Left renal pelvis (tissue), 4 donors: ENCODE measurements at regions not wholly inside any gene's neighbourhood (a gene's known extent, or its start where the extent isn't known, plus 50 kb on each side); places are given as distances from the start of the nearest gene placed in this dataset.
"Not testable (repeated sequence)": the region's sequence is repeated elsewhere in the genome, so short reads cannot be mapped to it uniquely, and the experiment has no call there.

ENCODE experiments used
- DNase-seq, 4 donors: peaks; one replicate each; pipeline ENCODE4 v3.0.0-alpha.2; 2013; ENCODE audit warnings: low read depth in 4 of 4, low spot score in 3 of 4

DNA sequence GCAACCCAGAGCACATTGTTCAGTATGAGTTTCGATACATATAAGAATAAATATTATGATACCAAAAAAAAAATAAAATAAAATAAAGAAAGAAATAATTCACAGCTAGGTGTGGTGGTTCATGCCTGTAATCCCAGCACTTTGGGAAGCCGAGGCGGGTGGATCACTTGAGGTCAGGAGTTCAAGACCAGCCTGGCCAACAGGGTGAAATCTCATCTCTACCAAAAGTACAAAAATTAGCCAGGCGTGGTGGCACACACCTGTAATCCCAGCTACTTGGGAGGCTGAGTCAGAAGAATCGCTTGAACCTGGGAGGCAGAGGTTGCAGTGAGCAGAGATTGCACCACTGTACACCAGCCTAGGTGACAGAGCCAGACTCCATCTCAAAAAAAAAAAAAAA is 258.9 kb downstream of the MYCN start:
- not testable (repeated sequence) for DNase-seq

DNA sequence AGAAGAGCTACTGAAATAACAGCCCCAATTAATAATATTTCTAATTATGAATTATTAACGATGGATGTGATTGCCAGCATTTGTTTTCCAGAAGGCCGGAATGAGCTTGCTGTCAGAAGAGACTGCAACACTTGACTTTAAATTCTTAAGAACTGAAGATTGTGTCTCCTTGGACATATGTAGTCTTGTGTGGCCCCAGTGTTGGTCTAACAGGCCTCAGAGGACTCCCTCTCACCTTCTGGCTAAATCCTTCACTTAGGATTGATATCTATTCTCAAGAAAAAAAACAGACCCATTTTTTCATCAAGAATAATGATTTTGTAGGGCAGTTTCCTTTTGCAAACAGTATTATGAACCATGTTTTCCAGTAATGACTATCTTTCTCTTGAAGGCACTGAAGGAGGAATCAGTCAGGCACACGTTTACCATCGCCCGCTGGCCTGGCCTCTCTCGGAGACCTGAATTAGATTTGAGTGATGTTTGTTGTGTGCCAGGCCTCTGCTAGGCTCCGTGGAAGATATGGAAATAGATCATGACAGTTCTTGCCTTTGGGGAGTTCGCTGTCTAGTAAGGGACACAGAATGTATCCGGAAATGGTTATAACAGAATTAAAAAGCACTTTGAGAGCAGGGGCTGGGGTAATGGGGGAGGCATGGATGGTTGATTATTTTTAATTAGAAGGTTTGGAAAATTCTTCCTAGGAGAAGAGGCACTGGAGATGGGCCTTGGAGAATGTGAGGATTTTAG is 258.0 kb downstream of the MYCN start:
- DNase-seq = no peak

DNA sequence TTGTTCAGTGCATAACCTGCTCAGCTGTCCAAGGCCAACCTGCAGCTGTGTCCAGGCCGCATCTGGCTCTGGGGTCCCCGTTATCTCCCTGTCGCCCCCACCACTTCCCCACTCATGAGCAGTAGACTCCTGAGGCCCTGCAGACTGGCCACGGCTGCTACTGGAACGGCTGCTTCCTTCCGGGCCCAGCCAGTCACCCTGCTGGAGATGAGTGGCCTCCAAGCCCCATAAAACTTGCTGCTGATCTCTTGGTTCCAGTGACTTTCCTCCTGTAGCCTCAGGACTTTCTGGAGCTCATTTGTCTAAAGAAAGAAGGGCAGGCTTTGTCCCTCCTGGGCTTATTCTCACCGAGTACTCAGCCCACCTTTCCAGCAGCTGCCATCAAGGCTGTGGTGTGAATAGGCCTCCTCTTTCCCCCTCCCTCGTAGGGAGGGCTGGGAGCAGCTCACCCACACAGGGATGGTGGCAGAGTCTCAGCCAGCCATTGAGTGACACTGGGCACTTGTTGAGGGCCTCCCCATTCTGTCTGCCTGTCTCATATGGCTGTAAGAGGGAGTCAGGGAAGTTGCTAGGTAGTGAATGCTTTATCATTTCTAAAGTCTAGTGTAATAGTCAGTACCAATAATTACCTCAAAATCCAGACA is 257.3 kb downstream of the MYCN start:
- no peak for DNase-seq

DNA sequence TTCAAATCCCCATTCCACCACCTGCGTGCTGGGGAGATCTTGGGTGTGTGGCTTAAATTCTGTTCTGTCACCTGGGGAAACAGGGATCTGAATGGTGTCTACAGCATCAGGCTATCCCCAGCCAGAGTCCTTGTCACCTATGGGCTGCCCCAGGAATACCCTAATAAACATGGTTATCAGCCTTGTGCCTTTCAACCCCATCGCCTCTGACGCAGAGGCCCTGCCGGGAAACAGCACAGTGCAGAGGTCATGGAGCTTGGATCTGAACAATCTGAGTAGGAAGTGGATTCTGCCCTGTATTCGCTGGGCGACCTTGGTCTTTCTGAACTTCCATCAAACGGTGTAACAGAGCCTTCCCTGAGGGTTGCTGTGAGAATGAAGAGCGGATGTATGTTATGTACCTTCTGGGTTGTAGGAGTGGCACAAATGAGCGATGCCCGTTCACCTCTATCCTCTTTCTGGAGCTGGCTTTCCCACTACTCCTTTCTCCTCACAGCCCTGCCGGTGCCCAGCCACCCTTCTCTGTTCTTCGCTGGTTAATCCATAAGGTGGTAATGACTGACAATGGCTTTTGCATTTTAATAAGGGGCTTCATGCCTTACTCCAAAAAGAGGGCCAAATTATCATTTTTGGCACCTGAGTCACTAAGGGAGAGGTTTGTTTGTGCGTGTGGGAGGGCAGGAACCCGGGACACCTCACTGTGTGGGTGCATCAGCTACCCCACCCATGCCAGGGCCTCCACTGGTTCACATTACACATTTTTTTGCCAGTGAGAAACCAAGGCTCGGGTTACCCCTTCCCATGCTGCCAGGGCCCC is 256.5 kb downstream of the MYCN start:
- DNase-seq = no peak

DNA sequence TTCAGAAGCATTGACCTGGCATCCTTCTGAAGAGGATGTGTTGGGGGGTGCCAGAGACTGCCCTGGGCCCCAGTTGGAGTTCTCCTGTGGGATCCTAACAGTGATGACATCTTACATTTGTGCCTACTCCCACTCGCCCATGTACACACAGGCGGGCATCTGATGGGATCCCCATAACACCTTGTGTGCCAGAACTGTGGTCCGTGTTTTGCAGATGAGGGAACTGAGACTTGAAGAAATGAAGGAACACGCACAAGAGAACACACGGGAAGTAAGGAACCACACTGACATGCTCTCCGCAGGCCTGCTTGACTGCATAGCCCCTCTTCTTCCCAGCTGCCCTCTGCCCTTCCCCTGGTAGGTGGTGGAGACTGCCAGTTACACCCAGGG is 255.3 kb downstream of the MYCN start:
- DNase-seq = no peak

DNA sequence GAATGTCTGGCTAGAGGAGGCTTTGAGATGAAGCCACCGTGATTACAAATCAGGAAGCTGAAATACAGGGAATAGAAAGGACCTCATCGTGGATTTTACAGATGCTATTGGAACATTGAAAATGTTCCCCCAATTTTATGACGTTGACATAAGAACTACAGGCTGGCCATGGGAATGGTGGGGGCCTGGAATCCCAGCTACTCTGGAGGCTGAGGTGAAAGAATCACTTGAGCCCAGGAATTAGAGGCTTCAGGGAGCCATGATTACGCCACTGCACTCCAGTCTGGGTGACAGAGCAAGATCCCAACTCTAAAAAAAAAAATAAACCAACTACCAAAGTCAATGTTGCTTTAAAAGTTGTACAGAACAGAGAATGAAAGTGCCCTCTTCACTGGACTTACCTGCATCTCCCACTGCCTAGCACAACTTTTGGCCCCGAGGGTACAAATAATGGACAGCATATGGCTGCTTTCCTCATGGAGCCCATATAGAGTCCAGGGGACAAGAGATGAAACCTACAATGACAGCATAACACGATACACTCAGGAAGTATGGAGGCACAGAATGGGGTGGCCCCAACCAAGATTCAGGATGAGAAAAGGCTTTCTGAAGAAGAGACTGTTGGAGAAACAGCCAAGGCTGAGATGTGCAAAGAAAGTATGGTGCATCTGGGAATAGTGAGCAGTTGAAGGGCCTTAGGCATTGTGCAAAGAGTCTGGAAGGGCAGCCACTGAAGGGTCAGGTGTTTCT is 254.8 kb downstream of the MYCN start:
- no peak for DNase-seq

DNA sequence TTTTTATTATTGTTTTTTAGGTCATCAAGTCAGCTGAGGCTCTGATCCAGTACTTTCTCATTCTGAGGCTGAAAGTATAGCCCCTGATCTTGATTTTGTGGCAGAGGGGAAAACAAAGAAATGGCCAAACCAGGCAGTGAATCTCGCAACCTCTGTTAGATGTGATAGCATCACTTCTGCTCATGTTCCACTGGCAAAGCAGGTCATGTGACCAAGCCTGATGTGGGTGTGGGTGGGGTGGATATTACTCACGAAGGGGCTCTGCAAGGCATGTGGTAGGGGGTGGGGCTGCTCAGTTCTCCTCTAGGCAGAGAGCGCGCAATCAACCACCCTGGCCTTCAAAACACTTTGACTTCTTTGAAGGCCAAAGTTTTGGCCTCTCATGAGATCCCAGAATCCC is 254.2 kb downstream of the MYCN start:
- DNase-seq = no peak

DNA sequence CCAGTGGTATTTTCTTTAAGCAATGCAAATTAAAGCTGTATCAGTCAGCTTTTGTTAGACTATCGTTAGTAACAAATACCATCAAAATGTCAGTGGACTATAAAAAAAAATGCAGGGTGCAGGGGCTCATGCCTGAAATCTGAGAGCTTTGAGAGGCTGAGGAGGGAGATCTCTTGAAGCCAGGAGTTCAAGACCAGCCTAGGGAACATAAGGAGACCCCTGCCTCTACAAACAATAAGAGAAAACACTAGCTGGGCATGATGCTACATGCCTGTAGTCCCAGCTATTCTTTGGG is 253.7 kb downstream of the MYCN start:
- DNase-seq = no peak

DNA sequence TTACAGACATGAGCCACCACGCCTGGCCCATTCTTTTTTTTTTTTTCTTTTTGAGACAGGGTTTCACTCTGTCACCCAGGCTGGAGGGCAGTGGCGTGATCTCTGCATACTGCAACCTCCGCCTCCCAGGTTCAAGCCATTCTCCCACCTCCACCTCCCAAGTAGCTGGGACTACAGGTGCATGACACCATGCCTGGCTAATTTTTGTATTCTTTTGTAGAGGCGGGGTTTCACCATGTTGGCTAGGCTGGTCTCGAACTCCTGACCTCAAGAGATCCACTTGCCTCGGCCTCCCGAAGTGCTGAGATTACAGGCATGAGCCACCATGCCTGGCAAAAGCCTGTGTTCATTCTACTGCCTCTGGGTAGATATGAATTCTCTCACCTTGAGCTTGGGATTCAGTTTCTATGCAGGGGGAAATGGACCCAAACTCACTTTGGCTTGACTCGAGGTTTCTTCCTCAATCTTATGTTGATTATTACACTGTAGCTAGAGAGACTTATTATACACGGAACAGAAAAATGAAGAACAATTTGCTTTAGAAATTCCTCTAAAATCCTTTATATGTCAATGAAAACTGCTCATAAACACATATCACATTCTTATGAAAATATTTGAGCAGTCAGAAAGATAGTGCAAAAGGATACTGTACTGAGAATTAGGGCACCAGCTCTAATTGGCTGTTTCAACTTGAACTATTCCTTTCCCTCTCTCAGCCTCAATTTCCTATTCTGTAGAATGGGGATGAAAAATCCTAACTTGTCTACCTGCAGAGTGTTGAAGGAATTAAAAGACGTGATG is 252.3 kb downstream of the MYCN start:
- no peak for DNase-seq

DNA sequence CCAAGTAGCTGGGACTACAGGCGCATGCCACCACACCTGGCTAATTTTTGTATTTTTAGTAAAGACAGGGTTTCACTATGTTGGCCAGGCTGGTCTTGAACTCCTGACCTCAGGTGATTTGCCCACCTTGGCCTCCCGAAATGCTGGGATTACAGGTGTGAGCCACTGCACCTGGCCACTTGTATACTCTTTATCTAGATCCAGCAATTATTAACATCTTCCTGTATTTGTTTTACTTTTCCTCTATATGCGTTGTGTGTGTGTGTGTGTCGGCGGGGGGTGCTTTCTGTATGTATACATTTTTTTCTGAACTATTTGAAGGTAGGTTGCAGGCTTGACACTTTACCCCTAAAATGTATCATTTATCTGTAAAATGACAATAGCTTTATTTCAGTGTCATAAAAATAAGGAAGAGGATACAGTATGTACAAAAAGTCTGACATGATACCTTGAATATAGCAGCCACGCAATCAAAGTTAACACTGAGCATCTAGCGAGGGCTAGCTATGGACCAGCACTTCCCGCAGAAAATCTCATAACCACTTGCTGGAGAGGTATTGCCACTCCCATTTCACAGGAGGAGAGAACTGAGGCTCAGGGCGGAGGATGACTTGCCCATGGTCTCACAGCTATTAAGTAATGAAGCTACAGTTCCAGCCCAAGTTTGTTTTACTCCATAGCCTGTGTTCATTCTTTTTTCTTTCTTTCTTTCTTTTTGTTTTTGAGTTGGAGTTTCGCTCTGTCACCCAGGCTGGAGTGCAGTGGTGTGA is 251.3 kb downstream of the MYCN start:
- DNase-seq = no peak

DNA sequence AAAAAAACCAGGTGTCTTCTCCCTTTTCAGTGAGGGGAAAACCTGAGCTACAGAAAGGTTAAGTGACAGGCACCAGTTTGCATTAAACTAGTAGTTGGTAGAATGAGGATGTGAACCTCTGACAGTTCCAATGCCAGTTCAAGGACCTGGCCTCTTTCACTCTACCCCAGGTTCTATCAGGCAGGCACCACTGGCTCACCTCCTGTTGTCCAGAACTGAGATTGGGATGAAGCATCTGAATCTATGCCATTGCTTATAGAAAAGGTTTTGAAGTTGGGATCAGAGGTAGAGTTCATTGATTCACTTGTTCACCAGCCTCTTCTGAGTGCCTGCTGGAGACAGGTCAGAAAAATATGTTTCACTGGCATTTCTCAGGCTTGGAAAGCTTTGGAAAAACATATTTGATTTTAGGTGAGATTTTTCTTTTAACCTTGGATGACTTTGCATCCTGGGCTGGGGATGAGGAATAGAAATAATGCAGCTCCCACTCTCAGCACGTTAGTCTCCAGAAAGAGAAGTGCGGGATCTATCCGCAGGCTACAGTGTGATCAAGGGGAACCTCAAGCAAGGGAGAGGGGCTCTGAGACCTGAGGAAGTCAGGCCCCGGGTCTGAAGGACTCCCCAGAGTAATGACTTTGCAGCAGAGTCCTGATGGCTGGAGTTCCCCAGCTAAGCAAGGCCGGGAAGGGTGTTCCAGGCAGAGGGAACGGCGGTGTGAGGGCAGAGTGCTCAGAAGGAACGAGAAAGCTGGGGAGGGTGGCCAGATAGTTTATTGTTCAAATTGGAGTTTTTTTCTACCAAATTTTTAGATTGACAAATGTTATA is 250.3 kb downstream of the MYCN start:
- no peak for DNase-seq

DNA sequence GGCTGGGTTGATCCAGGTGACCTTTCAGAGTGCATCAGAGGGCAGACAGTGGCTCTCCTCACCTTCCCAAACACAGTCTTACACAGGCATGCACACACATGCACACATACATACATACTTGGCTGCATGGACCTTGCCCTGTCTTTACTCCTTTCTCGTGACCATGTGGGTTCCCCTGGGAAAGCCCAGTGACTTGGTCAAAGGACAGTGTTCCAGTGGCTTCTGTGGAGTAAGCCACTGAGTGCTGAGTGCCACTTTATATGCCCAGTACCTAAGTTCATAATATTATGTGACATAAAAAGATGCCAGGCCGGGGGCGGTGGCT is 249.4 kb downstream of the MYCN start:
- no peak for DNase-seq

DNA sequence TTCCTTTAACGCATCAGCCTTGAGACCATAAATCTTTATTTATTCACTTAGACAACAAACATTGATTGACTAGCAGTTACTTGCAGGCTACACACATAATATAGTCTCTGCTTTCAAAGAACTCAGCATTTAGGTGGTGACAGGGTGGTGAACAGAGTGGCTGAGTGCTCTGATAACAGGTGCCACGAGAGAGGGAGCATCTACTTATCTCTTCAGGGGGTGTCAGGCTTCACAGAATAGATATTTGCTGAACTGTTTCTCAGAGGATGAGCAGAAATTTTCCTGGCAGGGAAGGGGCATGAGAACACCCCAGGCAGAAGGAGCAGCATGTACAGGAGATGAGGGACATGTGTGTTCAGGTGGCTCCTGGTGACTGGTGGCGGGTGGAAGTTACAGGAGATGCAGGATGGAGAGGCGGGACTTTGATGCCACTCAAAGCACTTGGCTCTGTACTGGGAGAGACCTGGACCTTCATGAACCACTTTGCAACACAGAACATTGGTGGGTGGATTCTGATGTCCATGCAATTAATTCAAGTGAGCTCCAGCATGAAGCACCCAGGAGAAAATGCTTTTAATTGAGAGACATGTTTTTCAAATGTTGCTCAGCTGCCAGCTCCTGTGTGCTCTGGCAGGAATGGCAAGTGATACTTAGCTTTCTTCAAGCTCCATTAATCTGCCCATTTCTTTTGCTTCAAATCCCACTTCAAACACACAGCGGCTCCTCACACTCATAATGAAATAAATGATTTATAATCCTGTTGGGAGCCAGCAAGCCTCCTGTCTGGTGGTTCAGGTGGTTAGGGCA is 248.9 kb downstream of the MYCN start:
- peak in 2 of 4 donors; percentile 37 to 71 for DNase-seq

DNA sequence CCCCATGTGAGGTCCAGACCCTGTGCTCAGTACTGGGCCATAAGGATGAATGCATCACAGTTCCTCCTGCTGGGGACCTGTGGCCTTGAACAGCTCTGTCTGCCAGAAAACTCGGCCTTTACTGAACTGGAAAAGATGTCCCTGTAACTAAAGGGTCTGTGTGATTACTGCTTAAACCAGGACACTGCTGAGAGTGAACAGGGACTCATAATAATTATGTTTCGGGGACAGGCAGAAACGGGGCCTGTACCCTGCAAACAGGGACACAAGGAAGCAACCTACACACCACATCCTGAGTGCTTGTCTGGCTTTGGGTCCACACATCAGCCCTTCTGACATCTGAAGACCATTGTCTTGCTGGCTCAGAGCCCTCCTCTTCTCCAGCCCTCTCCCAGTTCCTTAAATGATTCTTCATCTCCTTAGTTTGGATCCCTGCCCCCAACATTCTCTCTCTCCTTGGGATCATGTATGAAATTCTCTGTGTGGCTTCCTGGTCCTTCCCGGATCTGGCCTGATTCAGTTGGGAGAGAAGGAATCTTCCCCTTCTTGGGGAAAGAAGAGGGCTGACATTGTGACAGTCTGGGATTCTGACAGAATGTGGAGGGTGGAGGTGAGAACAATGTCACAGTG is 248.0 kb downstream of the MYCN start:
- DNase-seq = no peak

DNA sequence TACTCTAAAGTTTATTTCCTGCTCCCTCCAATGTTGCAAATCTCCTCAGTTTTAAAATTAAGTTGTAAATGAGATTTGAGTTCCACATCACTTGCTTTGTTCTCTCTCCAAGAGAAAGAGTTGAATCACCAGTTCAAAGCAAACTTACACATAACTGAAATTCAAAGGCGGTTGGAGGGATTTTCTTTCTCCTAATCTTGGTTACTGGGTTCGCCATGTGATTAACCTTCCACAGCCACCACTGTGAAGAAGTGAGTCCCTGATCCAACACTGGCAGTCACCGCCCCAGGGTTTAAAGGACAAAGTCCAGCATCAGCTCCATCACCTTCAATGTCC is 247.1 kb downstream of the MYCN start:
- DNase-seq = no peak

DNA sequence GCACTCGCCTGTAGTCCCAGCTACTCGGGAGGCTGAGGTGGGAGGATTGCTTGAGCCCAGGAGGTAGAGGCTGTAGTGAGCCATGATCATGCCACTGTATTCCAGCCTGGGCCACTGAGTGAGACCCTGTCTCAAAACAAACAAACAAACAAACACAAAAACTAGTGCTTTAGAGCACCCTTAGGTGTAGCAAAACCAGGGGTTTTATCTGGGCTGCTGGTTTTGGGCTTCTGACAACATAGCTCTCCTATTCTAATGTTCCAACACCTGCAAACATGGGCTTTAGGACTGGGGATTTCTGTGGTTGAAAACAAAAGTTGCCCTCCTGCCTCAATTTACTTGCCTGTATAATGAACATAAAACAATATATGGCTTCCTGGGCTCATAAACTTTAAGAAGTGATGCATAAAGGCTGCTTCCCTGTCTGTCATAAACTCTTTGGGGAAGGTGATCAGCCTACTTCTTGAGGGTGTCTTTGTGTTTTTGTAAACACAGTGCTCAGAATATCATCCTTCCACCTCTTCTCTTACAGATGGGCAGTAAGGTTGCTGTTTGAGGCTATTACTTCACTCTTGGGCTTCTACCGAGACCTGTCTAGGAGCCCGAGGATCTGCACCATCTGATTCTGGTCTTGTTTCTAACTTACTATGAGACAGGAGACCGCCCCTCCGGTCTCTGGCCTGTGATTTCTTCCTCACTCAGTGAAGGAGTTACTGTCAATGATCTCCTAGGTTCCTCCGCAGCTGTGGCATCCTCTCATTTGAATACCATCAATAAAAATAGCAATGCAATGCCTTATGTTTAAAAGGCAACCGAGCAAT is 246.5 kb downstream of the MYCN start:
- no peak for DNase-seq

DNA sequence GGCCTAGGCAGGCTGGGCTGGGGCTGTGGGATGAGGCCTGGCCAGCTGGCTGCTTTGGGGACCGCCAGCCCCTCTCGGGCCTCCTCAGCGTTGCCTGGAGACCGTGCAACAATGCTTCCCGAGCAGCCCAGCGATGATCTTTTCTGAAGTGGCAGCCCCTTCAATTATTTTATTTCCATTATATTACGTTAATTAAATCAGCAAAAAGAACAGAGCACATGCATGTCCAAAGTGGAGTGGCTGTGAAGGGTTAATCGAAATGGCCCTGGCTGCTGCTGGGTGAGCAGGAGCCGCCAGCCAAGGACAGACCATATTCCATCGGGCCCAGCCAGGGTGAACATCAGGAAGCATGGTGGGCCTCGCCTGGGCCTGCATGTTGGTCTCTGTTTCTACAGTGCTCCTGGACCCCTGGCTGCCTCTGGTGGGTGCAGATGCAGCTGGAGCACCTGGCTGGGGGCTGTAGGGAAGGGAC is 245.5 kb downstream of the MYCN start:
- no peak for DNase-seq
